GM10266 (cell line): ENCODE measurements at regions not wholly inside any gene's neighbourhood (a gene's known extent, or its start where the extent isn't known, plus 50 kb on each side); places are given as distances from the start of the nearest gene placed in this dataset.
A peak's percentile ranks its signal among the peaks of the same experiment; 100 is the strongest.

Source experiments
- DNase-seq: peaks from one replicate; pipeline ENCODE4 v3.0.0; 2012; ENCODE audit errors: extremely low spot score
- CTCF ChIP-seq: IDR thresholded peaks from 2 replicates; pipeline ENCODE4 v1.5.1; 2012; ENCODE audit warnings: mild to moderate bottlenecking, low read depth; ENCODE audit not compliant: control insufficient read depth, insufficient read depth; ENCODE audit errors: missing control alignments

GRCh38 chr17:77353684-77354419 is 213.1 kb downstream of the SEC14L1 start:
- no peak for TF ChIP-seq CTCF
- peak; percentile 5 for DNase-seq

GRCh38 chr17:77354420-77354669 is 213.6 kb downstream of the SEC14L1 start:
- DNase-seq, result peak; percentile 9
- no peak for TF ChIP-seq CTCF

GRCh38 chr17:77354670-77355455 is 214.1 kb downstream of the SEC14L1 start:
- no peak for TF ChIP-seq CTCF
- DNase-seq, result peak; percentile 1

- peak; percentile 49 for DNase-seq
- TF ChIP-seq CTCF, result no peak
These were observed 215.4 kb downstream of the SEC14L1 start for GRCh38 chr17:77356109-77356689.

GRCh38 chr17:77356690-77357201 is 216.0 kb downstream of the SEC14L1 start:
- no peak for DNase-seq
- TF ChIP-seq CTCF, result no peak

- no peak for TF ChIP-seq CTCF
- DNase-seq, result no peak
These were observed 218.0 kb downstream of the SEC14L1 start for GRCh38 chr17:77358801-77359200.

GRCh38 chr17:77359236-77359635 is 218.5 kb downstream of the SEC14L1 start:
- no peak for TF ChIP-seq CTCF
- DNase-seq, result no peak
